T-helper 2 cell treated with Interferon-gamma antibody and Interleukin-4, amounts not matched to agents 5 μg/mL and 100 μg/mL, for 36 hours (primary cell): ENCODE measurements at regions not wholly inside any gene's neighbourhood (a gene's known extent, or its start where the extent isn't known, plus 50 kb on each side); places are given as distances from the start of the nearest gene placed in this dataset.

ENCODE experiments used
- DNase-seq: peaks from one replicate; pipeline ENCODE4 v3.0.0; 2021; ENCODE audit warnings: low spot score
- H3K27ac Mint-ChIP-seq: one replicate; pipeline ENCODE4 v1.8.0; 2021; ENCODE audit warnings: mild to moderate bottlenecking, mixed read lengths
- H3K27me3 Mint-ChIP-seq: one replicate; pipeline ENCODE4 v1.8.0; 2021; ENCODE audit warnings: low read depth, mixed read lengths
- H3K36me3 Mint-ChIP-seq: one replicate; pipeline ENCODE4 v1.8.0; 2021; ENCODE audit warnings: low read depth, mixed read lengths
- H3K4me1 Mint-ChIP-seq: one replicate; pipeline ENCODE4 v1.8.0; 2021; ENCODE audit warnings: low read depth, mixed read lengths
- H3K4me3 Mint-ChIP-seq: one replicate; pipeline ENCODE4 v1.8.0; 2022; ENCODE audit warnings: mild to moderate bottlenecking, moderate library complexity, mixed read lengths
- H3K9me3 Mint-ChIP-seq: one replicate; pipeline ENCODE4 v1.8.0; 2021; ENCODE audit warnings: mixed read lengths

DNA sequence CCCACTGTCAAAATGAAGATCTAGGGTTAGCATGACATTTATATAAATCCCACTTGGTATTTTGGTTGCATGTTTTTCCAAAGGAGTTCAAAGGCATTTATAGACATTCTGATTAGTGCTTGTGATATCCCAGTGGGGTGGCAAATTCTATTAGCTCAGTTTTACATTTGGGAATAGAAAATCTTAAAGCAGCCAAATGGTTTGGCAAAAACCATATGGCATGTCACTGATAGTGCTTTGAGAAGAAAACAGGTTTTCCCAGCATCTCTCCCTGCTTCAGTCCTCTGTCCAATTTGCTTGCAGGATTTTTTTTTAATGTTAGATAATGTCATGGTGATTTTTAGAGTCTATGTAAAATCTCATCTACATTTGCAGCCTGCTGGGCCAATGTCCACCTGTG lies 225.1 kb upstream of the DIO3 start:
- Mint-ChIP-seq H3K9me3 (no peaks in the 10 kb centered on the region), H3K4me3 (no peak overlapping the region), H3K27ac (no peak overlapping the region), H3K27me3 (peaks cover 5% of the 10 kb centered on the region), H3K36me3 (no peaks in the 10 kb centered on the region), H3K4me1 (no peaks in the 10 kb centered on the region)
- DNase-seq = no peak

DNA sequence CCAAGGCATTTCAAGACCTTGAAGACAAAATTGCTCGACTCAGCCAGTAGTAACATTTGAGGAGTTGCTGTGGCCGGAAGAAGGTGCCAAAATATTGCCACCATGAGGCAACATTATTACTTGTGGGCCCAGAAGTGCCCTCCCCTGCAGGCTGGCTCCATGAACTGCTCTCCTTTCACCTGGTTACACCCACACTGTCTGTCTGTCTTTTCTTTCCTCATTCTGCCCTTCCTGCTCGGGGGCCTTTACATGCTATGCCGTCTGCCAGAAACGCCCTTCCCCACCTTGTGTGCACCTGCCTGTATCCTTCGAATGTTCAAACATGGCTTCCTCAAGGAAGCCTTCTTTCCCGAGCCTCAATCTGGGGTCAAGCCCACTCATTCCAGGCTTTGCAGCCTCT lies 224.2 kb upstream of the DIO3 start:
- Mint-ChIP-seq H3K9me3 (no peaks in the 10 kb centered on the region), H3K4me3 (no peak overlapping the region), H3K27me3 (peaks cover 5% of the 10 kb centered on the region), H3K36me3 (no peaks in the 10 kb centered on the region), H3K4me1 (no peaks in the 10 kb centered on the region), H3K27ac (no peak overlapping the region)
- DNase-seq = no peak

DNA sequence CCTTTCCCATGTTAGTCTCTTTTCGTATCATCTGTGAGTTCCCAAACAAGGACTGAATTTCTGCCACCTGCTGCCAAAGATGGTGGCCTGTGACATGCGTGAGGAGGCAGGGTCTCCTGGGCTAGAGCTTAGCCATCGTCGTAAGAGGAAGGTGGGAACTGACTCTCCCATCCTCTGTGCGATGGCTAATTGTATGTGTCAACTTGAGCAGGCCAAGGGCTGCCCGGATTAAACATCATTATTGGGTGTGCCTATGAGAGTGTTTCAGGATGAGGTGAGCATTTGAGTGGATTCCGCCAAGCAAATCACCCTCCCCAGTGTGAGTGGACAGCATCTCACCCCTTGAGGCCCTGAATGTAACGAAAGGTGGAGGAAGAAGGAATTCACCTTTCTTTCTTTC lies 220.7 kb upstream of the DIO3 start:
- Mint-ChIP-seq H3K9me3 (no peaks in the 10 kb centered on the region), H3K4me3 (no peak overlapping the region), H3K36me3 (no peaks in the 10 kb centered on the region), H3K27me3 (peaks cover 13% of the 10 kb centered on the region), H3K4me1 (no peaks in the 10 kb centered on the region), H3K27ac (no peak overlapping the region)
- no peak for DNase-seq

DNA sequence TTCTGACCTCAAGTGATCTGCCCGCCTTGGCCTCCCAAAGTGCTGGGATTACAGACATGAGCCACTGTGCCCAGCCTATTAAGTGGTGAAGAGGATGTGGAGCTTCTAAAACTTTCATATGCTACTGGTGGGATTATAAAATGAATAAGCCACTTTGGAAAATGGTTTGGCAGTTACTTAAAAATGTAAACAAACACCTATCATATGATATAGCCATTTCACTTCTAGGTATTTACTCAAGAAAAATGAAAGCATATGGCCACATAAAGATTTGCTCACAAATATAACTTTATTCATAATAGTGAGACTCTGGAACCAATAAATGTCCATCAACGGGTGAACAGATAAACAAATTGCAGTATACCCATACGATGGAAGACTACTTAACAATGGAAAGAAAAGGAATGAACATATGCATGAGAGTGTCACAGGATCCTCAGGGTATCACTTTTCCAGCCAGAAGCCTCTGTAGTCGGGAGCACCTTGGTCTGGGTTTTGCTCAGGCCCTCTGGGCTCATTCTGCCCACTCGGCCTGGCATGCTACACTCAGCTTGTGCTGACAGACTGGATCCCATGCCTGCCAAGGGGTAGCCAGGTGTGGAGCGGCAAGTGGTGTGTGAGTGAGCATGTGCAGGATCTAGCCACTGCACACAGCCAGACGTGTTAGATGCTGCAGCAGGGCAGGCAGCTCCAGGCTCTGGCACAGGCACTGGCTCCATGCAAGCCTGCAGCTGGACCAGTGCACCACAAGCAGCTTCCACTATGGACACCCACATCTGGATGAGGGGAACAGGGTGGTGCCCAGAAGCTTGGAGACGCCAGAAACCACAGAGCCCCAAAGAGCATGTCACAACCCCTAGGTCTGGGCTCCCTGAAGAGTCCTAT lies 213.2 kb upstream of the DIO3 start:
- no peaks in the 10 kb centered on the region for H3K9me3 Mint-ChIP-seq
- H3K27me3 Mint-ChIP-seq = peaks cover 4% of the 10 kb centered on the region
- DNase-seq = no peak
- no peak overlapping the region for H3K4me3 Mint-ChIP-seq
- no peaks in the 10 kb centered on the region for H3K4me1 Mint-ChIP-seq
- H3K36me3 Mint-ChIP-seq = no peaks in the 10 kb centered on the region
- H3K27ac Mint-ChIP-seq = no peak overlapping the region

DNA sequence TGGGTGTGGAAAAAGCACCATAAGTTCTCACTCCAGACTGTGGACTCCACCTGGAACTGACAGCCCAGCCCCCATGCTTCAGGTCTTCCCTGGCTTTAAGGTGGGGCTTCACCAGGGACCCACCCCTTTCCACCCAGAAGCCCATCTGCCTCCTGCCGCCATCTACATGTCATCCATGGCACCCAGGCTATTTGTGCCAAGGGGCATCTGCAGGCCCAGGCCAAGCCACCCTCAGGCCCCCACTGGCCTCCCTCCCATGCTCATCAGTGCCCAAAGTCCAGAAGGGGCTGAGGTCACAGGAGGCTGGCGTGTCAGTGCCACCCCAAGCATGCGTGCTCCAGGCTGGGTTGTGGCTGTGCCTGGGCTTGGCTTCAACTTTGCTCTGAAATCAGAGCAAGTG lies 212.2 kb upstream of the DIO3 start:
- Mint-ChIP-seq H3K9me3 (no peaks in the 10 kb centered on the region), H3K27ac (no peak overlapping the region), H3K27me3 (peaks cover 1% of the 10 kb centered on the region), H3K4me3 (no peak overlapping the region), H3K36me3 (no peaks in the 10 kb centered on the region), H3K4me1 (no peaks in the 10 kb centered on the region)
- no peak for DNase-seq

DNA sequence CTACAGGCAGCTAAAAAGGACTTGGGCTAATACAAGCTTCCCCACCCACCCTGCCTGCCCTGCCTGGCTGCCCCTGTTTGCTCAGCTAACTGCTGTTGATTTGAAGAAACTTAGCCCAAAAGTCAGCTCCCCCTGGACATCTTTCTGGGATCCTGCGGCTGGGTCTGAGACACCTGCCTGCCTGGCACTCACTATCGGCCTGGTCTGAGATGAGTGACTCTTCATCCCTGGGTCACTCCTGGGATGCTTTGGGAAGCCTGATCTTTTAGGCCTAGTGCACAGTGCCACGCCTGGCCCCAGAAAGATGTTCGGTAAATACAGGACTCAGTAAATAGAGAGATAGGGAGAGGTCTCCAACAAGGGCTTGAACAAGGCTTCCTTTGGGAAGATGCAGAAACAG lies 211.3 kb upstream of the DIO3 start:
- Mint-ChIP-seq H3K27ac (no peak overlapping the region), H3K27me3 (no peaks in the 10 kb centered on the region), H3K4me3 (no peak overlapping the region), H3K36me3 (no peaks in the 10 kb centered on the region), H3K4me1 (no peaks in the 10 kb centered on the region), H3K9me3 (peaks cover 2% of the 10 kb centered on the region)
- no peak for DNase-seq

DNA sequence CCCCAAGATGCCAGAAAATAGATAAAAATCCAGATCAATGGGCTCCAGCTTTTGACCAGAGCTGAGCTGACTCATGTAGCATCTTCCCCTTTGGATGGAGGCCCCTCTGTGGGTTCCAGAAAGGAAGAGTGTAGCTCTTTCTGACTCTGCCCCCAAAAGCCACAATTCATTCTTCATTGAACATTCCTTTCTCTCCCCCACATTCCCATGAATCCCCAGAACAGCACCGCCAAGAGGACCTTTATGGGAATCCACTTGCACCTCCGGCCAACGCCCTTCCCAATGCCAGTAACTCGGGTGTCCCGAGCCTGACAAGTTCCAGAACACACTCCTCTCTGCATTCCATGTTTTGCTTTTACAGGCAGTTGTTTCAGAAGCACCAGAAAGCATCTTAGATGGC lies 210.6 kb upstream of the DIO3 start:
- no peak for DNase-seq
- H3K27me3 Mint-ChIP-seq = no peaks in the 10 kb centered on the region
- no peak overlapping the region for H3K27ac Mint-ChIP-seq
- no peaks in the 10 kb centered on the region for H3K4me1 Mint-ChIP-seq
- no peak overlapping the region for H3K4me3 Mint-ChIP-seq
- H3K36me3 Mint-ChIP-seq = no peaks in the 10 kb centered on the region
- peaks cover 6% of the 10 kb centered on the region for H3K9me3 Mint-ChIP-seq

DNA sequence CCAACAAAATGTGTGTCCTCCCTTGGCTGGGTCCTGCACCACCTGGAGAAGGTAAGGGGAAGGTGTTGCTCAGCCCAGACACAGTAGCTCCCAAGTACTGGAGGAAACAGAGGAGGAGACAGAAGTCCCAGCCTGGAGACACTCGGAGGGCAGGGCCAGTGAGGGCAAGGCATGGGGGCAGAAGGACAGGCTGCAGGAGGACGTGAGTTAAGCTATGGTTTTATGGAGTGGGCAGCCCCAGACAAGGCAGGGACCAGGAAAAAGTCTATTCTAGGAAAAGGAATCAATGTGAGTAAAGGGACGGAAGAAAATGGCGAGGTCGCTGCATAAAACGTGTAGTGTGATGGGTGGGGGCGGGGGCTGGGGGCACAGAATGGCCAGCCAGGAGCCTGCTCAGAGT lies 210.1 kb upstream of the DIO3 start:
- no peak overlapping the region for H3K4me3 Mint-ChIP-seq
- H3K9me3 Mint-ChIP-seq = peaks cover 8% of the 10 kb centered on the region
- no peak for DNase-seq
- no peaks in the 10 kb centered on the region for H3K27me3 Mint-ChIP-seq
- no peak overlapping the region for H3K27ac Mint-ChIP-seq
- H3K36me3 Mint-ChIP-seq = no peaks in the 10 kb centered on the region
- H3K4me1 Mint-ChIP-seq = no peaks in the 10 kb centered on the region

DNA sequence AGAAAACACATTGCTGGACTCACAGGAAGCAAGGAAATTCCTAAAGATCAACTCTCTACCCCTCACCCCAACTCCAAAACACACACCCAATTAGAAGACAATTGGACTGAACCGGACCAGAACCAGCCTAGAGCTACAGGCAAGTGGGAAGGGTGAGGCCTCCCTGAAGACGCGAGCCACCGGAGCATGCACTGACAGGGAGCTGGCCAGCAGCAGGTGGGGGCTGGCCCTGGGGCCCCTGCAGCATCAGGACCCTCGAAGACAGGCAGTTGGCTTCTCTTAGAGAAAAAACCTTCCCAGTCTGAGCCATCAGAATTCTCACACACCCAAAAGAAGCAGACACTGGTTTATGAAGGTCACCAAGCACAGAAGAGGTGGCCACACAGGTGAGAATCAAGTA lies 209.5 kb upstream of the DIO3 start:
- no peak overlapping the region for H3K27ac Mint-ChIP-seq

DNA sequence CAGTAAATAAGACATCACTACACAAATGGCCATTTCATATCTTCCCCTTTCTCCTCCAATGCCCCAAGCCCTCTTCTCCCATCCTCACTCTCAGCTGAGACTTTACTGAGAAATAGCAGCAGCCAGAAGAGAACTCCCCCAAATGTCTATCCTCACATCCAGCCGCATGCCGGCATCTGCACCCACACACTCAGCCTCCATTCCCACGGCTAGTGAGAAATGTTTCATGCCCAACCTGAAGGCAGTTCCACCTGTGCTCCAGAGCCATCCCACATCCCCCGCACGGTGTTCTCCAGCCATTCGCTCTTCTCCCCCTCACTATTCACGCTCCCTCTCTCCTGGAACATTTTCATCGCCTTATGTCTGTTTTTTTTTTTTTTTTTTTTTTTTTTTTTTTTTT lies 208.7 kb upstream of the DIO3 start:
- DNase-seq = no peak

More for the DNA sequence above, 209.5 kb upstream of the DIO3 start:
- Mint-ChIP-seq H3K27me3 (no peaks in the 10 kb centered on the region), H3K36me3 (no peaks in the 10 kb centered on the region), H3K4me1 (no peaks in the 10 kb centered on the region), H3K9me3 (peaks cover 8% of the 10 kb centered on the region), H3K4me3 (no peak overlapping the region)
- no peak for DNase-seq

DNA sequence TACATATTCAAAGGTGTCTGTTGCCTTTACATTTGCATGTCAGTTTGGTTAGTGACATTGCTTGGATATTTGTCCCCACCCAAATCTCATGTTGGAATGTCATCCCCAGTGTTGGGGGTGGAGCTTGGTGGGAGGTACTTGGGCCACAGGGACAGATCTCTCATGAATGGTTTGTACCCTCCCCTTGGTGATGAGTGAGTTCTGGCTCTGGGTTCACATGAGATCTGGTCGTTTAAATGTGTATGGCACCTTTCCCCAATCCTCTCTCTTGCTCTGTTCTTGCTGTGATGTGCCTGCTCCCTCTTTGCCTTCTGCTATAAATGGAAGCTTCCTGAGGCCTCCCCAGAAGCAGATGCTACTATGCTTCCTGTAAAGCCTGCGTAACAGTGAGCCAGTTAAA lies 207.9 kb upstream of the DIO3 start:
- no peak for DNase-seq
- no peaks in the 10 kb centered on the region for H3K36me3 Mint-ChIP-seq
- H3K9me3 Mint-ChIP-seq = peaks cover 8% of the 10 kb centered on the region
- H3K27ac Mint-ChIP-seq = no peak overlapping the region
- H3K4me3 Mint-ChIP-seq = no peak overlapping the region
- no peaks in the 10 kb centered on the region for H3K4me1 Mint-ChIP-seq
- H3K27me3 Mint-ChIP-seq = no peaks in the 10 kb centered on the region

More for the DNA sequence above, 208.7 kb upstream of the DIO3 start:
- H3K4me1 Mint-ChIP-seq = no peaks in the 10 kb centered on the region
- H3K27me3 Mint-ChIP-seq = no peaks in the 10 kb centered on the region
- no peak overlapping the region for H3K4me3 Mint-ChIP-seq
- H3K36me3 Mint-ChIP-seq = no peaks in the 10 kb centered on the region
- H3K27ac Mint-ChIP-seq = no peak overlapping the region
- H3K9me3 Mint-ChIP-seq = peaks cover 8% of the 10 kb centered on the region

DNA sequence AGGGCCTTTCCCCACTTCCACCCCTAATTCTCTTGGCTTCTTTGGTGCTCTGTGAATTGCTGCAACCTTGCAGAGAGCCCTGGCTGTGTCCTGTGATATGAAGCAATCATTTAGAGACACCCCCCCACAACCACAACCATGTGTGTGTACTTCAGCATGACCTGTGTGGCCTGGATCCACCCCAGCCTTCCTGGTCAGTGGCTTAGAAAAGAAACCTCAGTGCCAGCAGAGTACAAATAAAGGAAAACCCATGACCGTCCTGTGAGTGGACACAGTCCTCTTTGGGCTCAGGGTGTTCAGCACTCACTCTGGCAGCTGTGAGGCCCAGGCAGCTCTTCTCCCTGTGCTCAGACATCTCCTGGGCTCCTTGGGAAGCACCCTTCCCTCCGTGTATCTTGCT lies 206.6 kb upstream of the DIO3 start:
- Mint-ChIP-seq H3K27me3 (no peaks in the 10 kb centered on the region), H3K4me3 (no peak overlapping the region), H3K27ac (no peak overlapping the region), H3K4me1 (no peaks in the 10 kb centered on the region), H3K9me3 (peaks cover 8% of the 10 kb centered on the region), H3K36me3 (no peaks in the 10 kb centered on the region)
- no peak for DNase-seq

DNA sequence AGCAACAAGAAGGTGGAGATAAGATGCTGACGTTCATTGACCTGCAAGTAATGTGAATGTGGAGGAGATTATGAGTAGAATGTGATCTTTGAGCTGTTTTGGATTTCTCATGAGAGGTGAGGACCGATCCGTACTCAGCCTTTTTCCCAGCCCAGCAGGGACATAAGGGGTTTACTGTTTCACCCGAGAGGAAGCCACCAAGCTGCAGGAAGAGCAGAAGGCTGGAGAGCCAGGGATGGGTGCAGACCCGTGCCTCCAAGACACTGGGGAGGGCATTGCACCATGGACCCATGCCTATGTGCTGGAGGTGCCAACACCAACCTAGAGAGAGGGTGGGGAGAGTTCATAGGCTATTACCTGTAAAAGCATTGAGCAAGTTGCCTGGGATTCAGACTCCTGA lies 206.0 kb upstream of the DIO3 start:
- DNase-seq = no peak
- Mint-ChIP-seq H3K9me3 (peaks cover 8% of the 10 kb centered on the region), H3K36me3 (no peaks in the 10 kb centered on the region), H3K4me3 (no peak overlapping the region), H3K4me1 (no peaks in the 10 kb centered on the region), H3K27ac (no peak overlapping the region), H3K27me3 (no peaks in the 10 kb centered on the region)

DNA sequence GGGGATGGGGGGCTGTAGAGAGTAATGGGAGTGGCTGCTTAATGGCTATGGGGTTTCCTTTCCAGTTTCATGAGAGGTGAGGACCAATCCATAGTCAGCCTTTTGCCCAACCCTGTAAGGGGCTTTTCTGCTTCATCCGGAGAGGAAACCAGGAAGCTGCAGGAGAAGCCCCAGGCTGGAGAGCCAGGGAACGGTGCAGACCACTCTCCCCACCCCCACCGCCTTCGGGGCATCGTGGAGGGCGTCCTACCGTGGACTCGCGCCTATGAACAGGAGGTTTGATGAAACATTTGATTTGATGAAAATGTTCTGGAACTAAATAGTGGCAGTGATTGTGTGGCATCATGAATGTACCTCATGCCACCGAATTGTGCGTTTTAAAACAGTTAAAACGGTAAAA lies 204.3 kb upstream of the DIO3 start:
- Mint-ChIP-seq H3K4me3 (no peak overlapping the region), H3K36me3 (no peaks in the 10 kb centered on the region), H3K27me3 (no peaks in the 10 kb centered on the region), H3K9me3 (peaks cover 8% of the 10 kb centered on the region), H3K4me1 (no peaks in the 10 kb centered on the region), H3K27ac (no peak overlapping the region)
- DNase-seq = no peak
